ENCODE measurements at regions not wholly inside any gene's neighbourhood (a gene's known extent, or its start where the extent isn't known, plus 50 kb on each side); places are given as distances from the start of the nearest gene placed in this dataset.
A peak's percentile ranks its signal among the peaks of the same experiment; 100 is the strongest.

DNA sequence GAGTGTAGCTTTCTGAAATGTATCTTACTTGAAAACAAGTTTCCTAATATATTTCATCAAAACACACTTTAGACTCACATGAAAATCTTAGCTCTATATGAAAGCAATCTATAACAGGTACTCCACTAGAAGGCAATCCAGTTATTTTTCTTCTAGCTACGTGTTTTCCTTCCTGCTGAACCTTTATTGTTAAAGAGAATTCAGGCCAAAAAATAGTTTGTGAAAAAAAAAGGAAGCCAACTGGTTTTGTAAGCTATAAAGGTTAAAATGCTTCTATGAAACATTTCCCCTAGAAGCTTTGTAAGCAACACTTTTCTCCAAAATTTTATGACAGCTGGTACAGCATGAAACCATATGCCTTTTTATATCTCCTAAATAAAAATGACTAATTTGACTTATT is 304.7 kb upstream of the DIAPH2 start:
- Mint-ChIP-seq H3K9me3 (no peaks in the 10 kb centered on the region), H3K4me1 (peaks cover 42% of the 10 kb centered on the region), H3K36me3 (ENCODE audit: low read depth) (no peaks in the 10 kb centered on the region), H3K27ac (peak overlapping the region; percentile 28 to 73 (median 56)), H3K27me3 (ENCODE audit: low read depth) (no peaks in the 10 kb centered on the region), H3K4me3 (no peak overlapping the region)
- TF ChIP-seq, protein P1, sequence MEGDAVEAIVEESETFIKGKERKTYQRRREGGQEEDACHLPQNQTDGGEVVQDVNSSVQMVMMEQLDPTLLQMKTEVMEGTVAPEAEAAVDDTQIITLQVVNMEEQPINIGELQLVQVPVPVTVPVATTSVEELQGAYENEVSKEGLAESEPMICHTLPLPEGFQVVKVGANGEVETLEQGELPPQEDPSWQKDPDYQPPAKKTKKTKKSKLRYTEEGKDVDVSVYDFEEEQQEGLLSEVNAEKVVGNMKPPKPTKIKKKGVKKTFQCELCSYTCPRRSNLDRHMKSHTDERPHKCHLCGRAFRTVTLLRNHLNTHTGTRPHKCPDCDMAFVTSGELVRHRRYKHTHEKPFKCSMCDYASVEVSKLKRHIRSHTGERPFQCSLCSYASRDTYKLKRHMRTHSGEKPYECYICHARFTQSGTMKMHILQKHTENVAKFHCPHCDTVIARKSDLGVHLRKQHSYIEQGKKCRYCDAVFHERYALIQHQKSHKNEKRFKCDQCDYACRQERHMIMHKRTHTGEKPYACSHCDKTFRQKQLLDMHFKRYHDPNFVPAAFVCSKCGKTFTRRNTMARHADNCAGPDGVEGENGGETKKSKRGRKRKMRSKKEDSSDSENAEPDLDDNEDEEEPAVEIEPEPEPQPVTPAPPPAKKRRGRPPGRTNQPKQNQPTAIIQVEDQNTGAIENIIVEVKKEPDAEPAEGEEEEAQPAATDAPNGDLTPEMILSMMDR (IDR thresholded peaks at IDR 0.05; ENCODE audit: unreplicated experiment in 3 of 3) = no peak

DNA sequence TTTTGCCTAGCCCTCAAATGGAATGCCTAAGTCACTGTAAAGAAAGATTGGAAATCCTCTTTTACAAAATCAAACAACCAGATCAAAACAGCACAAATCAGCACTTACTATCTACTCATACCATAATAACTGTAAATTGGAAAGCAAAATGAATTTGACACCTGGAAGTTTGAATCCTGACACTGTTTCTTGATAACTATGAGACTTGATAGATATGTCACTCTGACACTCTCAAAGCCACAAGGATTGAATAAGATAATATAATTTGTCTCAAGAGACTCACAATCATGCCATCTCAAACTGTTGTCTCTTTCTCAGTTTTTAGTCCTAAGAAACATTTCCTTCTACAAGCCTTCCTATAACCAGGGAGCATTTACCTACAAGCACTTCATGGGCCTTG is 302.6 kb upstream of the DIAPH2 start:
- TF ChIP-seq, protein P1 (IDR thresholded peaks at IDR 0.05; ENCODE audit: unreplicated experiment in 3 of 3) = no peak

DNA sequence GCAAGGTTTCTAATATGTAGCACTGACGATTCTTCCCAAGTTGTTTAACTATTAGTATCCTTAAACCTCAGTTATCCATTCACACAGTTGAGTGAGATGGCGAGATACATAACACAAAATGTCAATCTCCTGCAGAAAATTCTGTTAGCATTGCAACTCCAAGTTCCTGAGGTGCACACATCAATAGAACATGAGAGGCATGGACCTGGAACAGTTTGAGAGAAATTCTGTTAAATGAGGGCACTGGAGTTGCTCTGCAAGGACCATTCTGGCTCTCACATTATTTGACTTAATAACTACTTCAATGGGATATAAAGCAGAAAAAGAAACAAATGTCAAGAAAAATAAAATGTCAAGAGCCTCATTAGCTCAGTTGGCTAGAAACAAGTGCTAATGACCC is 301.2 kb upstream of the DIAPH2 start:
- Mint-ChIP-seq H3K9me3 (no peaks in the 10 kb centered on the region), H3K27me3 (ENCODE audit: low read depth) (no peaks in the 10 kb centered on the region), H3K4me3 (no peak overlapping the region), H3K27ac (peak overlapping the region in 1 of 3 experiments; percentile 19), H3K4me1 (peaks cover 37% of the 10 kb centered on the region), H3K36me3 (ENCODE audit: low read depth) (no peaks in the 10 kb centered on the region)
- TF ChIP-seq, protein P1 (IDR thresholded peaks at IDR 0.05; ENCODE audit: unreplicated experiment in 3 of 3) = no peak

More for the DNA sequence above, 302.6 kb upstream of the DIAPH2 start:
- no peaks in the 10 kb centered on the region for H3K36me3 Mint-ChIP-seq (ENCODE audit: low read depth)
- peaks cover 43% of the 10 kb centered on the region for H3K4me1 Mint-ChIP-seq
- peak overlapping the region in 1 of 3 experiments; percentile 15 for H3K27ac Mint-ChIP-seq
- H3K9me3 Mint-ChIP-seq = no peaks in the 10 kb centered on the region
- no peak overlapping the region for H3K4me3 Mint-ChIP-seq
- H3K27me3 Mint-ChIP-seq (ENCODE audit: low read depth) = no peaks in the 10 kb centered on the region

DNA sequence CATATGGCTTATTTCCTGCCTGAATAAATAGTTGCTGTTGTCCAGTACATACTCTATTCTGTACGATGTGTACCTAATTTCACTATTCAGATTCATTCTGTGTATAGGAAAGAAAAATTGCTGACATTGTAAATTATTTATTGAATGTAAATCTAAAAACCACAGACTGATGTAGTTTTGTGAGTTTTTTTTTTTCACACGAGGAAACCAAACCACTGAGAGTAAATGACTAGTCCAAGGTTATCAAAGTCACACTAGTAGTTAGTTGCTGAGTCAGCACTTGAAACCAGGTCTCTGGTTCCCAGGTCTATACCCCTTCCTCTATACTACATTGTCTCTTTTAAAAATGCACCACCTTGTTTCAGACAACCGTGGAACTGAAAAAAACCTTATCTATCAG is 298.3 kb upstream of the DIAPH2 start:
- H3K27ac Mint-ChIP-seq = peak overlapping the region; percentile 37 to 67 (median 56)
- TF ChIP-seq, protein P1 (IDR thresholded peaks at IDR 0.05; ENCODE audit: unreplicated experiment in 3 of 3) = no peak
- H3K9me3 Mint-ChIP-seq = no peaks in the 10 kb centered on the region
- H3K4me1 Mint-ChIP-seq = peaks cover 26% of the 10 kb centered on the region
- no peaks in the 10 kb centered on the region for H3K36me3 Mint-ChIP-seq (ENCODE audit: low read depth)
- no peak overlapping the region for H3K4me3 Mint-ChIP-seq
- no peaks in the 10 kb centered on the region for H3K27me3 Mint-ChIP-seq (ENCODE audit: low read depth)

DNA sequence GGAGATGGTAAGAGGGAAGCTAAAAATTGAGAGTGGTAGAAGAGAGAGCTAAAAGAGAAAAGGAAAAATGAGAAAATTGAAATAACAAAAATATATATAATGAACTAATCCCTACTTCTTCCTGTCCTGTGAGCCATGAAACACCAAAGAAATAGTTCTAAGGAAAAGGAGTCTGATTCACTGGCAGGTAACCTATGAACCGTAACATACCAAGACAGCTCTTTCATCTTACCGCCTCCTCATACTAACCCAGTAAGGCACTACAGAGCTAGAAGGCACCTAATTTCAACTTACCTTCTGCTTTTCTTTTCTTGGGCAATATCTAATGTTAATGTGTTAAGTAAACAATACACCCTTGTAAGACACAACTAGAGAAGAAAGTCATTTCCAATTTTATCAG is 297.7 kb upstream of the DIAPH2 start:
- H3K9me3 Mint-ChIP-seq = no peaks in the 10 kb centered on the region
- H3K4me1 Mint-ChIP-seq = peaks cover 22% of the 10 kb centered on the region
- TF ChIP-seq, protein P1 (IDR thresholded peaks at IDR 0.05; ENCODE audit: unreplicated experiment in 3 of 3) = no peak
- H3K36me3 Mint-ChIP-seq (ENCODE audit: low read depth) = no peaks in the 10 kb centered on the region
- no peak overlapping the region for H3K4me3 Mint-ChIP-seq
- H3K27me3 Mint-ChIP-seq (ENCODE audit: low read depth) = no peaks in the 10 kb centered on the region
- H3K27ac Mint-ChIP-seq = peak overlapping the region; percentile 37 to 67 (median 56)

DNA sequence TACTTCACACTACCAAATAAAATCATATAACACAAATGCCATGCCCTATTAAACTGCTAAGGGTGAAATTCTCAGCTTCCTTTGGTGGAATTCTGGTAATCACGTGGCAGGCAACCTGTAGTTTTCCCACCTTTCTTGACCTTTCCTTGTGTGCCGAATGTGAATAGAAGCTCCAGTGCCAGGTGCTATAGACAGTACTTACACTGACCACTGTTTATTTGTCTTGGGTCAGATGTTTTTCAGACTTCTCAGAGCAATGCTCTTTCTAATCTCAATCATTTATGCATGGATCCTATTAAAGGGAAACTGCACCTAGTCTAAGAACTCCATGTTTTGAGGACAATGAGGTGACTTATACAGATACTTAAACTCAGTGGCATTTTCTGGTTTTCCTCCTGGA is 296.8 kb upstream of the DIAPH2 start:
- peak overlapping the region in 2 of 3 experiments; percentile 64 to 67 for H3K27ac Mint-ChIP-seq
- no peaks in the 10 kb centered on the region for H3K36me3 Mint-ChIP-seq (ENCODE audit: low read depth)
- no peak overlapping the region for H3K4me3 Mint-ChIP-seq
- no peaks in the 10 kb centered on the region for H3K27me3 Mint-ChIP-seq (ENCODE audit: low read depth)
- TF ChIP-seq, protein P1 (IDR thresholded peaks at IDR 0.05; ENCODE audit: unreplicated experiment in 3 of 3) = no peak
- H3K4me1 Mint-ChIP-seq = peaks cover 18% of the 10 kb centered on the region
- no peaks in the 10 kb centered on the region for H3K9me3 Mint-ChIP-seq

All from nephron (organoid).